HG03280 (cell line): ENCODE measurements at regions not wholly inside any gene's neighbourhood (a gene's known extent, or its start where the extent isn't known, plus 50 kb on each side); places are given as distances from the start of the nearest gene placed in this dataset.
A peak's percentile ranks its signal among the peaks of the same experiment; 100 is the strongest.
"Not testable (repeated sequence)": the region's sequence is repeated elsewhere in the genome, so short reads cannot be mapped to it uniquely, and the experiment has no call there.

Experiments used
- ATAC-seq: cut with Tn5 transposase; IDR thresholded peaks from one replicate; pipeline ENCODE4 v1.9.1; 2021; ENCODE audit warnings: mild to moderate bottlenecking, moderate library complexity; ENCODE audit not compliant: unreplicated experiment

DNA sequence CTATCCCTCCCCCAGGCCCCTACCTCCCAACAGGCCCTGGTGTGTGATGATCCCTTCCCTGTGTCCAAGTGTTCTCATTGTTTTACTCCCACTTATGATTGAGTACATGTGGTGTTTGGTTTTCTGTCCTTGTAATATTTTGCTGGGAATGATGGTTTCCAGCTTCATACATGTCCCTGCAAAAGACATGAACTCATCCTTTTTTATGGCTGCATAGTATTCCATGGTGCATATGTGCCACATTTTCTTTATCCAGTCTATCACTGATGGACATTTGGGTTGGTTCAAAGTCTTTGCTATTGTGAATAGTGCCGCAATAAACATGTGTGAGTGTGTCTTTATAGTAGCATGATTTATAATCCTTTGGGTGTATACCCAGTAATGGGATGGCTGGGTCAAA, 151.7 kb downstream of the VSIG4 start:
- ATAC-seq, result not testable (repeated sequence)

DNA sequence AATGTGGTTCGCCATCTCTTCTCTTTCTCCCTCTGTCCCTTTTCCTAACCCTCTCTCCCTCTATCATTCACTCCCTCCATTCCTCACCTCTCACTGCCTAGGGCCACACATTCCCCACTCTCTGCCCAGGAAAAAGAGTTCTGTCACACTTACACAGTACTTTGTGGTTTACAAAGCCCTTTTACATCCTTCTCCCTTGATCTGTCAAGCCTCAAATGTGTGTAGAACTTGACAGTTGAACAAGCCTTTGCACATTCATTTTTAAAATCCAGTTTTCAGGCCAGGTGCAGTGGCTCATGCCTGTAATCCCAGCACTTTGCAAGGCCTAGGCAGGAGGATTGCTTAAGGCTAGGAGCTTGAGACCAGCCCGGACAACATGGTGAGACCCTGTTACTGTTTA, 156.3 kb downstream of the VSIG4 start:
- ATAC-seq, result no peak

- ATAC-seq, result no peak
These were observed 159.7 kb downstream of the VSIG4 start for GRCh38 chrX:65879977-65880799.

DNA sequence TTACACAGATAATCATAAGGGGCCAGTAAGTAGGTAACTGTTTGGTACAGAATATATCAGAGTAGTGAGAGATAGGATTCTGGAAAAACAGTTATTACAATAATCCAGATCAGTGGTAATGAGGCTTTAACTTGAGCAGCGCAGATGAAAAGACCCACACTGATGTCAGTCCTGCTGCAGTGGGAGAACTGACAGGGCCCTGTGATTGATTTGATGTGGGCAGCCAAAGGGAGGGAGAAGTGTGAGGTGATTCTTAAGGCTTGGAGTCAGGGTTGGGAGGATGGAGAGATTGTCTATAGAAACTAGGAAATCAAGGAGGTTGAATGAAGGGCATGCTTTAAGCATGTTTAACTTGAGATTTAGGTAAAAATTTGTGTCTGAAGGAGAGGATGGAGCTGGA, 161.4 kb downstream of the VSIG4 start:
- no peak for ATAC-seq

- ATAC-seq, result no peak
These were observed 161.9 kb downstream of the VSIG4 start for GRCh38 chrX:65877953-65878352.

GRCh38 chrX:65875614-65876013, 164.3 kb downstream of the VSIG4 start:
- not testable (repeated sequence) for ATAC-seq

DNA sequence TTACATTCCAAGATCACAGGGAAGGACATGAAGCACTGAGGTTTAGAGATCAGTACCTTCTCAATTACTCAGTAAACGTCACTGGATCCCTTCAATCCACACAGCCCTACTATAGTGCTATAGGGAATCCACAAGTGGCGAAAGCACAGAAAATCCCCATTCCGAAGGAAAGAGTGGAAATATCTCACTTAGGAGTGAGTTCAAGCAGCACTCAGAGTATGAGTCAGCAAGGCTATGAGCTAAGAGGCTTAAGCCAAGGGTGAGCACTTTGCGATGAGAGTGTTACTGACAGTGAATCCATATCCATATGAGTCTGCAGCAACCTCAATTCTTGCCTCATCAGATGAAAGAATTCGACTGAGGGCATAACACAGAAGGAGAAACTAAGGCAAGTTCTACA, 165.1 kb downstream of the VSIG4 start:
- ATAC-seq, result no peak

DNA sequence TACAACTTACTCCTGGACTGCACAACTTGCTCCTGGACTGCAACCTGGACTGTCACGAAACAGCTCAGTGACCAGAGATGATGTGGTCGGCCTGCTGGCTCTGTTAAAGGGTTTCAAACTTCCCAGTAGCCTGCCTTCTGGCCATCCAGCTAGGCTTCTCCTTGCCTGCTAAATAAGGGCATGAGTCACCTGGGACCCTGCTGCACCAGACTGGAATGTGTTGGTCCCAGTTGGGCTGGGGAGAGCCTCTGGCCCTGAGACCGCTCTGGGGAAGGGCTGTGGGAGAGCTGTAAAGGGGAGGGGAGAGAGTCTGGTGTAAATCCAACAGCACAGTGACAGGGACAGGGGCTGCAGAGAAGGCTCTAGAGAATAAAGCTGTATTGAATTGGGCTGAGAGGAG, 165.8 kb downstream of the VSIG4 start:
- no peak for ATAC-seq

- no peak for ATAC-seq
These were observed 166.5 kb downstream of the VSIG4 start for GRCh38 chrX:65873385-65873784.

- peak; percentile 40 for ATAC-seq
These were observed 168.1 kb downstream of the VSIG4 start for GRCh38 chrX:65871671-65872311.

DNA sequence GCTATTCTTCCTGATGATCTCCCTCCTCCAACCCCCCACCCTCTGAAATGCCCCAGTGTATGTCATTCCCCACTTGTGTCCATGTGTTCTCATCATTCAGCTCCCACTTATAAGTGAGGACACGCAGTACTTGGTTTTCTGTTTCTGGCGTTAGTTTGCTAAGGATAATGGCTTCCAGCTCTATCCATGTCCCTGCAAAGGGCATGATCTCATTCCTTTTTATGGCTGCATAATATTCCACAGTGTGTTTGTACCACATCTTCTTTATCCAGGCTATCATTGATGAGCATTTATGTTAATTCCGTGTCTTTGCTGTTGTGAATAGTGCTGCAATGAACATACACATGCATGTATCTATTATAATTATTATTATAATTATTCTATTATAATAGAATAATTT, 169.3 kb downstream of the VSIG4 start:
- ATAC-seq, result not testable (repeated sequence)

- ATAC-seq, result no peak
These were observed 173.1 kb downstream of the VSIG4 start for GRCh38 chrX:65866773-65867172.

GRCh38 chrX:65866146-65866545, 173.7 kb downstream of the VSIG4 start:
- peak; percentile 73 for ATAC-seq

DNA sequence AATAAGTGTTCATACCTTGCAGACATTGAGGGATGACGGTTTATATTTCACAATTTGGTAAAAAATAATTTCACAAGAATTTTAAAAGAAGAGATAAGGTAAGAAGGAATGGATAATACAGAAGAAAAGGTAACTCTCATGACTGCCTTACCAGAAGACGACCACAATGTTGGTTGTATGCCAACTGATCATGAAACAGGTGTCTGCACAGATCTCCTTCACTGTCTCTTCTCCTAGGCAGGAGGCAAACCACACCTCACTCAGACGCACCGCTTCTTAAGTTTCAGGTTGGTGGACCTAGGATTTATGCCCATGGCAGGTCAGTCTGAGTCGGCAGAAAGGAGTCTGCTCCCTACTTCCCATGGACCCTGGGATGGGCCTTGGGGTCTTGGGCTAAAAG, 177.2 kb downstream of the VSIG4 start:
- ATAC-seq, result no peak

GRCh38 chrX:65859299-65859698, 180.6 kb downstream of the VSIG4 start:
- ATAC-seq, result no peak

DNA sequence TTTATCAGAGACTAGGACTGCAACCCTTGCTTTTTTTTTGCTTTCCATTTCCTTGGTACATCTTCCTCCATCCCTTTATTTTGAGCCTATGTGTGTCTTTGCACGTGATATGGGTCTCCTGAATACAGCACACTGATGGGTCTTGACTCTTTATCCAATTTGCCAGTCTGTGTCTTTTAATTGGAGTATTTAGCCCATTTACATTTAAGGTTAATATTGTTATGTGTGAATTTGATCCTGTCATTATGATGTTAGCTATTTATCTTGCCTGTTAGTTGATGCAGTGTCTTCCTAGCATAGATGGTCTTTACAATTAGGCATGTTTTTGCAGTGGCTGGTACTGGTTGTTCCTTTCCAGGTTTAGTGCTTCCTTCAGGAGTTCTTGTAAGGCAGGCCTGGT, 185.4 kb downstream of the VSIG4 start:
- not testable (repeated sequence) for ATAC-seq

DNA sequence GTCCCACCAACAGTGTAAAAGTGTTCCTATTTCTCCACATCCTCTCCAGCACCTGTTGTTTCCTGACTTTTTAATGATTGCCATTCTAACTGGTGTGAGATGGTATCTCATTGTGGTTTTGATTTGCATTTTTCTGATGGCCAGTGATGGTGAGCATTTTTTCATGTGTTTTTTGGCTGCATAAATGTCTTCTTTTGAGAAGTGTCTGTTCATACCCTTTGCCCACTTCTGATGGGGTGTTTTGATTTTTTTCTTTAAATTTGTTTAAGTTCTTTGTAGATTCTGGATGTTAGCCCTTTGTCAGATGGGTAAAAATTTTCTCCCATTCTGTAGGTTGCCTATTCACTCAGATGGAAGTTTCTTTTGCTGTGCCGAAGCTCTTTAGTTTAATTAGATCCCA, 183.9 kb downstream of the MSN start:
- ATAC-seq, result not testable (repeated sequence)

- not testable (repeated sequence) for ATAC-seq
These were observed 183.4 kb downstream of the MSN start for GRCh38 chrX:65850821-65851220.

DNA sequence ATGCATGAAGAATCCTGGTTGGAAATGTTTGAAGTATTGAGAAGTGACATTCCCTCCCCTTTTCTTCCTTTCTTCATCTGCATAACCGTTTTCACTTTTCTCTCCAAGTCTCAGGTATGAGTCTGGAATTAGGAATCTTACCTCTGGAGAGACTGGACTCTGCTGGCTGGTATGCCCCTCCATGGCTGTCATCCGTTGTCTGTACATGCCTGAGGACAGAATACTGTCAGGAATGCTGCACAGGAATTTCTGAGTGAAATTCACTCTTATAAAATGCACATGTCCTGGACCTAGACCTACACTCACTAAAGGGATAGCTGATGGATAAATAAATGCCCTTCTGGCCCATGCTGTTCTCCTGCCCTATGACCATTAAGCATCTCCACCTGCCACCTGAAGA, 179.5 kb downstream of the MSN start:
- no peak for ATAC-seq

DNA sequence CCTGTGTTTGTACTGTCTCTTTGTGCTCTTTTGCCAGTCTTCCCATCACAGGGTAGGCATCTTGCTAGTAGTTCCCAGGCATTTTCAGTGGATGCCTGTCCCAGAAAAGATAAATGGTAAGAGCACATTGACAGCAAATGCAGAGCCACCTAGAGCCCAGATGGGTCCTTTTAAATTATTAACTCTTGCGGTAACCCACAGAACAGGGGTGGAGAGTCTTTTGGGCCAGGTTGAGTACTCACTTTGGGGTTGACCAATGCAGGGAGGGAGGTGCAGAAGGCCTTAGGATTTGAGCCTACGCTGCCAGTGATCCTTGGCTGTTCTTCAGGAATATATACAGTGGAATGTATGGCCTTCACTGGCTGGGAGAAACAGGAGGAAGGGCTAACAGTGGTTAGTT, 173.8 kb downstream of the MSN start:
- no peak for ATAC-seq

DNA sequence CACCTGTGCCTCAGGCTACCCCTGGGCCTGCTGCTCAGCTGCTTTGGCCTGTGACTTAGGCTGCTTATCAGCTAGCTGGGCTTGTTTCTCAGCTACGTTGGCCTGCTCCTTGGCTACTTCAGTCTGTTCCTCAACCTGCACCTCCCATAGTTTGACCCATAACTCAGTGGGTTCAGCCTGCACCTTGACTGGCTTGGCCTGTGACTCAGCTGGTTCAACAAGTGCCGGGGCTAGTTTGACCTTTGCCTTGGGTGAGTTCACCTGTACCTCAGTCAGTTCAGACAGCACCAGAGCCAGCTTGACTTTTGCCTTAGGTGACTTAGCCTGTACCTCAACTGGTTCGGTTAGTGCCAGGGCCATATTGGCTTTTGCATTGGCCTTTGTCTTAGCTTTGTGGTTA, 171.2 kb downstream of the MSN start:
- ATAC-seq, result no peak

DNA sequence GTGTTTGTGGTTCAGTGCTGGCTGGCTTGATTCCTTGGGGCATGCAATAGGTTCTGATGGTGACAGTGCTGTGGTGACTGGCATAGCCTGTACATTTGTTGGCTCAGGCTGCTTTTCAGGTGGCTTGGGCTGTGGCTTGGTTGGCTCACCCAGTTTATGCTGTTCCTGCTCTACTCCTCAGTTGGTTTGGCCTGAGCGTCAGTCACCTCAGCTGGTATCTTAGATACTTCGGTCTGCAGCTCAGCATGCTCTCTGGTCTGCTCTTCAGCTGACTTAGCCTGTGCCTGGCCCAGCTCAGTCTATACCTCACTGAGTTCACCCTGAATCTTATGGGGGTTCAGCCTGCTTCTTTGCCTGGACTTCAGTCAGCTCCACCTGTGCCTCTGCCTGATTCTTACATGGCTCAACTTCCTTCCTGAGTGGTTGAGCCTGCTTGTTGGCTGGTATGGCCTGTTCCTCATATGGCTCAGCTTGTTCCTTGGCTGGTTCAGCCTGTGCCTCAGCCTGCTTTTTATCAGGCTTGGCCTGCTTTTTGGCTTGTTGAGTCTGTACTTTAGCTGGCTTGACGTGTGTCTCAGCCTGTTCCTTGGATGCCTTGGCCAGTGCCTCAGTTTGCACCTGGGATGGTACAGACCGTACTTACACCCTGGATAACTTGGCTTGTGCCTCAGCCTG, 170.6 kb downstream of the MSN start:
- ATAC-seq, result no peak
